Body of pancreas (tissue), 4 donors: ENCODE measurements at regions not wholly inside any gene's neighbourhood (a gene's known extent, or its start where the extent isn't known, plus 50 kb on each side); places are given as distances from the start of the nearest gene placed in this dataset.

Experiments used
- ATAC-seq: fragments of 150-250 bp; one replicate; pipeline ENCODE4 v1.9.1; 2016
- DNase-seq, 4 donors: peaks; one replicate each; pipeline ENCODE4 v3.0.0-alpha.2; 2019
- H3K27ac ChIP-seq, 4 donors: fragments of 200-600 bp; sonication (generic); 1 replicate in 3 of 4; 2 replicates in 1 of 4; pipeline versions ENCODE4 v1.5.1 to v1.6.1; 2016 to 2019; ENCODE audit warnings: mild to moderate bottlenecking in 1 of 4, mixed read lengths in 1 of 4, moderate library complexity in 1 of 4
- H3K27me3 ChIP-seq, 2 donors: fragments of 200-600 bp; sonication (generic); one replicate each; pipeline ENCODE4 v1.6.0; 2016; ENCODE audit warnings: mild to moderate bottlenecking in 1 of 2
- H3K36me3 ChIP-seq, 2 donors: fragments of 200-600 bp; sonication (generic); replicated peaks in 1 of 2; 2 replicates each; pipeline ENCODE4 v1.5.1; 2016; ENCODE audit warnings: low read depth in 2 of 2; ENCODE audit not compliant: insufficient read depth in 1 of 2
- H3K4me1 ChIP-seq: fragments of 200-600 bp; sonication (generic); one replicate; pipeline ENCODE4 v1.6.0; 2016
- H3K4me3 ChIP-seq, 2 donors: fragments of 200-600 bp; sonication (generic); 1 replicate in 1 of 2; 2 replicates in 1 of 2; pipeline ENCODE4 v1.5.1; 2016 to 2019
- H3K9me3 ChIP-seq, 3 donors: fragments of 200-600 bp; sonication (generic); 1 replicate in 2 of 3; 2 replicates in 1 of 3; pipeline ENCODE4 v1.5.1; 2016
- POLR2A ChIP-seq, 3 donors: fragments of 450-650 bp; IDR thresholded peaks; one replicate each; pipeline ENCODE4 v1.6.1; 2016; ENCODE audit warnings: antibody characterized with exemption in 3 of 3, mild to moderate bottlenecking in 2 of 3
- WGBS, 2 donors: methylation state at CpG; one replicate each; pipeline ENCODE4 v1.1.5; 2017; 5-methylcytosine and 5-hydroxymethylcytosine counted together
- intact Hi-C: fragments of 100-400 bp; cut with DNase I; formaldehyde crosslinking; loops from one replicate; pipeline ENCODE4 v1.15.1; 2023
- TF ChIP-seq, protein P1 (sequence below), 7 experiments: fragments of 450-650 bp in 4 of 7; fragments of 200-600 bp in 3 of 7; sonication (generic) in 3 of 7; IDR thresholded peaks; one replicate each; pipeline ENCODE4 v1.5.1; 2016 to 2019; ENCODE audit warnings: antibody characterized with exemption in 7 of 7

DNA sequence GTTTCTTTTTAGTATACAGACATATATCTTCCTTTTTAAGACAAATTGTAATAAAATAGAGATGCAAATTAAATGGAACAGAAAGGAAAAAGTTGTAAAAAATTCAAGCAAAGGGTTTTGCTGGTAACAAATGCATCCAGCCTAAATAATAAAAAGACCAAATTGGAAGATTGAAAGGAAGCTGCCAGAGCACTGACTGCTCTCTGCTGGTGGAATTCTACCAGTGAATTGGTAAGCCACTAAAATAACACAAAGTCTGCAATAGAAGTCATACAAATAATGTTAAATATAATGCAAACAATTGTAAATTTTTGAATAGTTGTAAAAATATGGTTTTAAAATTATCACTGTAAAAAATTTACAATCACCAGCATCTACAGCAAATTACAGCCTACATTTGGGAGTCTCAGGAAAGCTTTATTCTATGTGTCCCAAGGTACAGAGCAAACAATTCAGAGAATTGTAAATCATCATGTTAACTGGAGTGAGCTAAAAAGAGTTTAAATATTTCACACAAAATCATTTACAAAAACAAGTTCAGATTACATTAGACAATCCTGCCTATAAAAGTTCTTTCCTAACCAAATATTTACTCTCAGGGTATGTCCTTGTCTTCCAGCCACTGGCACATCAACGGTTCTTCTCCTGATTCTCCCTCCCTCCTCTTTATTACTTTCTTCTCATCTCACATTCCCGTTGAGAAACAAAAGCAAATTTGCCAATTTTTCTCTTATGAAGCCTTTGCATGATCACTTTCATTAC lies 1322.5 kb downstream of the PCDH7 start:
- DNase-seq, result no peak
- no peak overlapping the region for H3K27ac ChIP-seq
- TF ChIP-seq, protein P1, sequence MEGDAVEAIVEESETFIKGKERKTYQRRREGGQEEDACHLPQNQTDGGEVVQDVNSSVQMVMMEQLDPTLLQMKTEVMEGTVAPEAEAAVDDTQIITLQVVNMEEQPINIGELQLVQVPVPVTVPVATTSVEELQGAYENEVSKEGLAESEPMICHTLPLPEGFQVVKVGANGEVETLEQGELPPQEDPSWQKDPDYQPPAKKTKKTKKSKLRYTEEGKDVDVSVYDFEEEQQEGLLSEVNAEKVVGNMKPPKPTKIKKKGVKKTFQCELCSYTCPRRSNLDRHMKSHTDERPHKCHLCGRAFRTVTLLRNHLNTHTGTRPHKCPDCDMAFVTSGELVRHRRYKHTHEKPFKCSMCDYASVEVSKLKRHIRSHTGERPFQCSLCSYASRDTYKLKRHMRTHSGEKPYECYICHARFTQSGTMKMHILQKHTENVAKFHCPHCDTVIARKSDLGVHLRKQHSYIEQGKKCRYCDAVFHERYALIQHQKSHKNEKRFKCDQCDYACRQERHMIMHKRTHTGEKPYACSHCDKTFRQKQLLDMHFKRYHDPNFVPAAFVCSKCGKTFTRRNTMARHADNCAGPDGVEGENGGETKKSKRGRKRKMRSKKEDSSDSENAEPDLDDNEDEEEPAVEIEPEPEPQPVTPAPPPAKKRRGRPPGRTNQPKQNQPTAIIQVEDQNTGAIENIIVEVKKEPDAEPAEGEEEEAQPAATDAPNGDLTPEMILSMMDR (IDR thresholded peaks at IDR 0.05), result no peak
- no peak for TF ChIP-seq POLR2A (IDR thresholded peaks at IDR 0.05)
- ATAC-seq, result no peak
- no peak overlapping the region for H3K4me3 ChIP-seq
- no peaks in the 10 kb centered on the region for H3K27me3 ChIP-seq
- no peaks in the 10 kb centered on the region for H3K4me1 ChIP-seq
- 31 to 37% methylated on average over 2 of the region's 2 CpGs for WGBS, 2 donors
- intact Hi-C loops, result no loop called here
- H3K36me3 ChIP-seq, result no peaks in the 10 kb centered on the region
- H3K9me3 ChIP-seq, result no peaks in the 10 kb centered on the region

DNA sequence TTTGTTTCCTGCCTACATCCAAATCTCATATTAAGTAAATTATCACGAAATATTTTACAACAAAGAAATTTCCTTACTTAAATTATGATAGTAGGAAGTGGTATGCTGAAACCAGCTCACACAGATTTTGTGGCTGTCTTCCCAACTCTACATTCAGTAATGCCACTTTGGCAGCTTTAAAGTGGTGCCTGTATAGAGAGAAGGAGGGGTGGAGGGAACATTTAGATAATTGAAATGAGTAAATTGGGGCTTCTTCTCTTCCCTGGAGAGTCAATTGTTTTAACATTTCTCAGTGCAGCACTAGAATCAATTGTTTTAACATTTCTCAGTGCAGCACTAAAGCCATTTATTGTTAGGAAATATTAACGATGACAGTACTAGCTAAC lies 1323.1 kb downstream of the PCDH7 start:
- no peak for ATAC-seq
- intact Hi-C loops, result no loop called here
- no peak for DNase-seq

DNA sequence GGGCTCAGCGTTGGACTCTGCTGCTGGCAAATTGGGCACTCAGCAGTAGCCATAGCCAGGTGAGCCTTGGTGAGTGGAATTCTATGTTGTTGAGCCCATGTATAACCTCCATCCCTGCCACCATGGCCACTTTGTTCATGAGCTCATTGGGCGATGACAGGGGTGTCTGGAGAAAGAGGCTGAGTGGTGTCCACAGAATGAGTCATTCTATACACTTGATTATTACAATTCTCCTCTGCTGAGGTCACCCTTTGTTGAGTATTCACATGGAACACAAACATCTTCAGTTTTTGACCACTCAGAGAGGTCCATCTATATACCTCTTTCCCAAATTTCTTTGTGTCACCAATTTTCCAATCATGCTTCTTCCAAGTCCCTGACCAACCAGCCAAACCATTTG lies 1341.7 kb downstream of the PCDH7 start:
- ATAC-seq (no peak), DNase-seq (no peak)
- 75 to 82% methylated on average over 2 of the region's 2 CpGs for WGBS, 2 donors
- Histone ChIP-seq H3K4me1 (no peaks in the 10 kb centered on the region), H3K9me3 (no peaks in the 10 kb centered on the region), H3K36me3 (no peaks in the 10 kb centered on the region), H3K27ac (no peak overlapping the region), H3K27me3 (no peaks in the 10 kb centered on the region), H3K4me3 (no peak overlapping the region)
- TF ChIP-seq, protein P1 (IDR thresholded peaks at IDR 0.05), result no peak
- no peak for TF ChIP-seq POLR2A (IDR thresholded peaks at IDR 0.05)
- intact Hi-C loops, result no loop called here

More for the DNA sequence above, 1323.1 kb downstream of the PCDH7 start:
- 54 to 56% methylated on average over 2 of the region's 2 CpGs for WGBS, 2 donors
- no peaks in the 10 kb centered on the region for H3K9me3 ChIP-seq
- H3K36me3 ChIP-seq, result no peaks in the 10 kb centered on the region
- no peaks in the 10 kb centered on the region for H3K4me1 ChIP-seq
- H3K27ac ChIP-seq, result no peak overlapping the region
- H3K4me3 ChIP-seq, result no peak overlapping the region
- H3K27me3 ChIP-seq, result no peaks in the 10 kb centered on the region
- no peak for TF ChIP-seq POLR2A (IDR thresholded peaks at IDR 0.05)
- TF ChIP-seq, protein P1 (IDR thresholded peaks at IDR 0.05), result no peak

DNA sequence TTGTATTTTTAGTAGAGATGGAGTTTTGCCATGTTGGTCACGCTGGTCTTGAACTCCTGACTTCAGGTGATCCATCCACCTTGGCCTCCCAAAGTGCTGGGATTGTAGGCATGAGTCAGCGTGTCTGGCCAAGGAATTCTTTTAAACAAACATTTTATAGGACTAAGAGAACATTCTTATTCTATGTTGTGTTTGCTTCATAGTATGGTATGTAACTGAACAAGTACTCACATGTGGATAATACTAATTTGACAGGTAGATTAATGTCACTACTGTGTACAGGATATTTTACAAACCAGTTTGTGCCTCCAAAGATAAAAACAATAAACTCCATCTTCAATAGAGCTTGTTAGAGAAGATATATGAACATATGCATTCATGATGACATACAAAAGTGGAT lies 1353.4 kb downstream of the PCDH7 start:
- 42 to 50% methylated on average over 2 of the region's 2 CpGs for WGBS, 2 donors
- no peaks in the 10 kb centered on the region for H3K4me1 ChIP-seq
- no peaks in the 10 kb centered on the region for H3K27me3 ChIP-seq
- ATAC-seq (no peak), DNase-seq (no peak)
- H3K4me3 ChIP-seq, result no peak overlapping the region
- H3K27ac ChIP-seq, result no peak overlapping the region
- H3K9me3 ChIP-seq, result no peaks in the 10 kb centered on the region
- no peaks in the 10 kb centered on the region for H3K36me3 ChIP-seq
- TF ChIP-seq, protein P1 (IDR thresholded peaks at IDR 0.05), result no peak
- no peak for TF ChIP-seq POLR2A (IDR thresholded peaks at IDR 0.05)
- intact Hi-C loops, result no loop called here

DNA sequence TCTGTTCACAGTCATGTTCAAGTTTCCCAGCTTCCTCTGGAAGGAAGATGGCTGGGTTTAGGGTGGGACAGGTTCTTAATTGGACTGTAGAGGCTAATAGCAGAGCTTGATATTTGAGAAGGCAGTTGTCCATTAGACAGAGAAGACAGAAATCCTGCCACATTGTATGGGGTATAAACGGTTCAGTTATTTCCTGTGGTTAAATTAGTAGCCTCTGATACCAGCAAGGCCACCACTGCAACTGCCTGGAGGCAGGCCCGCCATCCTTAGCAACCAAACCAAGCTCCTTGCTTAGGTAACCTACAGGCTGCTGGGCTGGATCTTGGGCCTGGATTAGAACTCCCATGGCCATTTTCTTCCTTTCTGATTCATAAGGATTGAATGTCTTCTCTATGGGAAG lies 1367.0 kb downstream of the PCDH7 start:
- Histone ChIP-seq H3K9me3 (no peaks in the 10 kb centered on the region), H3K27me3 (no peaks in the 10 kb centered on the region), H3K4me3 (no peak overlapping the region), H3K36me3 (no peaks in the 10 kb centered on the region), H3K27ac (no peak overlapping the region), H3K4me1 (no peaks in the 10 kb centered on the region)
- intact Hi-C loops, result no loop called here
- ATAC-seq, result no peak
- 58 to 71% methylated on average over 1 to 2 of the region's 2 CpGs for WGBS, 2 donors
- DNase-seq, result no peak
- TF ChIP-seq POLR2A (IDR thresholded peaks at IDR 0.05), result no peak
- TF ChIP-seq, protein P1 (IDR thresholded peaks at IDR 0.05), result no peak
